Peyer's patch (tissue), 4 donors: ENCODE measurements at regions not wholly inside any gene's neighbourhood (a gene's known extent, or its start where the extent isn't known, plus 50 kb on each side); places are given as distances from the start of the nearest gene placed in this dataset.

Source experiments
- DNase-seq, 3 donors: peaks; one replicate each; pipeline ENCODE4 v3.0.0-alpha.2; 2017 to 2019
- H3K27ac ChIP-seq, 4 donors: fragments of 200-600 bp; sonication (generic); one replicate each; pipeline ENCODE4 v1.5.1; 2016 to 2019
- H3K27me3 ChIP-seq, 2 donors: fragments of 200-600 bp; sonication (generic); one replicate each; pipeline ENCODE4 v1.5.1; 2019
- H3K36me3 ChIP-seq, 3 donors: fragments of 200-600 bp; sonication (generic); one replicate each; pipeline ENCODE4 v1.5.1; 2016 to 2019
- H3K4me1 ChIP-seq, 4 donors: fragments of 200-600 bp; sonication (generic); one replicate each; pipeline ENCODE4 v1.5.1; 2016 to 2019
- H3K4me3 ChIP-seq, 4 donors: fragments of 200-600 bp; sonication (generic); 1 replicate in 3 of 4; 2 replicates in 1 of 4; pipeline ENCODE4 v1.5.1; 2016 to 2019; ENCODE audit warnings: mild to moderate bottlenecking in 1 of 4
- H3K9me3 ChIP-seq, 4 donors: fragments of 200-600 bp; sonication (generic); one replicate each; pipeline ENCODE4 v1.5.1; 2016 to 2019; ENCODE audit warnings: mild to moderate bottlenecking in 1 of 4
- POLR2A ChIP-seq, 2 donors: fragments of 450-650 bp; IDR thresholded peaks; one replicate each; pipeline ENCODE4 v1.5.1; 2017; ENCODE audit warnings: antibody characterized with exemption in 2 of 2, mild to moderate bottlenecking in 2 of 2, moderate library complexity in 2 of 2
- TF ChIP-seq, protein P1 (sequence below), 6 experiments: fragments of 450-650 bp in 4 of 6; fragments of 200-600 bp in 2 of 6; sonication (generic) in 1 of 6; IDR thresholded peaks; one replicate each; pipeline ENCODE4 v1.5.1; 2017 to 2019; ENCODE audit warnings: antibody characterized with exemption in 6 of 6, mild to moderate bottlenecking in 3 of 6, moderate library complexity in 1 of 6

- Histone ChIP-seq H3K9me3 (no peaks in the 10 kb centered on the region), H3K4me3 (no peak overlapping the region), H3K27ac (no peak overlapping the region), H3K4me1 (no peaks in the 10 kb centered on the region), H3K36me3 (no peaks in the 10 kb centered on the region), H3K27me3 (no peaks in the 10 kb centered on the region)
- no peak for DNase-seq
- TF ChIP-seq POLR2A (IDR thresholded peaks at IDR 0.05): no peak
- TF ChIP-seq, protein P1, sequence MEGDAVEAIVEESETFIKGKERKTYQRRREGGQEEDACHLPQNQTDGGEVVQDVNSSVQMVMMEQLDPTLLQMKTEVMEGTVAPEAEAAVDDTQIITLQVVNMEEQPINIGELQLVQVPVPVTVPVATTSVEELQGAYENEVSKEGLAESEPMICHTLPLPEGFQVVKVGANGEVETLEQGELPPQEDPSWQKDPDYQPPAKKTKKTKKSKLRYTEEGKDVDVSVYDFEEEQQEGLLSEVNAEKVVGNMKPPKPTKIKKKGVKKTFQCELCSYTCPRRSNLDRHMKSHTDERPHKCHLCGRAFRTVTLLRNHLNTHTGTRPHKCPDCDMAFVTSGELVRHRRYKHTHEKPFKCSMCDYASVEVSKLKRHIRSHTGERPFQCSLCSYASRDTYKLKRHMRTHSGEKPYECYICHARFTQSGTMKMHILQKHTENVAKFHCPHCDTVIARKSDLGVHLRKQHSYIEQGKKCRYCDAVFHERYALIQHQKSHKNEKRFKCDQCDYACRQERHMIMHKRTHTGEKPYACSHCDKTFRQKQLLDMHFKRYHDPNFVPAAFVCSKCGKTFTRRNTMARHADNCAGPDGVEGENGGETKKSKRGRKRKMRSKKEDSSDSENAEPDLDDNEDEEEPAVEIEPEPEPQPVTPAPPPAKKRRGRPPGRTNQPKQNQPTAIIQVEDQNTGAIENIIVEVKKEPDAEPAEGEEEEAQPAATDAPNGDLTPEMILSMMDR (IDR thresholded peaks at IDR 0.05): no peak
These were observed 106.3 kb upstream of the GJB5 start for GRCh38 chr1:34648501-34648900.

- H3K4me1 ChIP-seq: no peaks in the 10 kb centered on the region
- no peaks in the 10 kb centered on the region for H3K36me3 ChIP-seq
- DNase-seq: no peak
- H3K27ac ChIP-seq: no peak overlapping the region
- no peaks in the 10 kb centered on the region for H3K9me3 ChIP-seq
- H3K27me3 ChIP-seq: no peaks in the 10 kb centered on the region
- no peak overlapping the region for H3K4me3 ChIP-seq
- TF ChIP-seq POLR2A (IDR thresholded peaks at IDR 0.05): no peak
- TF ChIP-seq, protein P1 (IDR thresholded peaks at IDR 0.05): no peak
These were observed 104.8 kb upstream of the GJB5 start for GRCh38 chr1:34650090-34650489.

- H3K27me3 ChIP-seq: no peaks in the 10 kb centered on the region
- H3K27ac ChIP-seq: no peak overlapping the region
- no peaks in the 10 kb centered on the region for H3K36me3 ChIP-seq
- TF ChIP-seq, protein P1 (IDR thresholded peaks at IDR 0.05): no peak
- no peak for TF ChIP-seq POLR2A (IDR thresholded peaks at IDR 0.05)
- no peaks in the 10 kb centered on the region for H3K9me3 ChIP-seq
- DNase-seq: no peak
- H3K4me1 ChIP-seq: no peaks in the 10 kb centered on the region
- no peak overlapping the region for H3K4me3 ChIP-seq
These were observed 104.0 kb upstream of the GJB5 start for GRCh38 chr1:34650800-34651199.

GRCh38 chr1:34653110-34653509 lies 101.7 kb upstream of the GJB5 start:
- H3K27me3 ChIP-seq: no peaks in the 10 kb centered on the region

GRCh38 chr1:34655206-34655874 lies 99.5 kb upstream of the GJB5 start:
- TF ChIP-seq, protein P1 (IDR thresholded peaks at IDR 0.05): no peak
- no peak for TF ChIP-seq POLR2A (IDR thresholded peaks at IDR 0.05)
- Histone ChIP-seq H3K27me3 (no peaks in the 10 kb centered on the region), H3K27ac (no peak overlapping the region), H3K9me3 (no peaks in the 10 kb centered on the region), H3K4me1 (no peaks in the 10 kb centered on the region), H3K36me3 (no peaks in the 10 kb centered on the region), H3K4me3 (no peak overlapping the region)
- no peak for DNase-seq

More at GRCh38 chr1:34653110-34653509, 101.7 kb upstream of the GJB5 start:
- Histone ChIP-seq H3K9me3 (no peaks in the 10 kb centered on the region), H3K4me1 (no peaks in the 10 kb centered on the region), H3K36me3 (no peaks in the 10 kb centered on the region), H3K27ac (no peak overlapping the region), H3K4me3 (no peak overlapping the region)
- no peak for DNase-seq
- no peak for TF ChIP-seq POLR2A (IDR thresholded peaks at IDR 0.05)
- TF ChIP-seq, protein P1 (IDR thresholded peaks at IDR 0.05): no peak

GRCh38 chr1:34655875-34656240 lies 99.0 kb upstream of the GJB5 start:
- Histone ChIP-seq H3K27me3 (no peaks in the 10 kb centered on the region), H3K36me3 (no peaks in the 10 kb centered on the region), H3K4me3 (no peak overlapping the region), H3K9me3 (no peaks in the 10 kb centered on the region), H3K4me1 (no peaks in the 10 kb centered on the region), H3K27ac (no peak overlapping the region)
- TF ChIP-seq, protein P1 (IDR thresholded peaks at IDR 0.05): no peak
- TF ChIP-seq POLR2A (IDR thresholded peaks at IDR 0.05): no peak
- no peak for DNase-seq
